ENCODE measurements at regions not wholly inside any gene's neighbourhood (a gene's known extent, or its start where the extent isn't known, plus 50 kb on each side); places are given as distances from the start of the nearest gene placed in this dataset.

DNA sequence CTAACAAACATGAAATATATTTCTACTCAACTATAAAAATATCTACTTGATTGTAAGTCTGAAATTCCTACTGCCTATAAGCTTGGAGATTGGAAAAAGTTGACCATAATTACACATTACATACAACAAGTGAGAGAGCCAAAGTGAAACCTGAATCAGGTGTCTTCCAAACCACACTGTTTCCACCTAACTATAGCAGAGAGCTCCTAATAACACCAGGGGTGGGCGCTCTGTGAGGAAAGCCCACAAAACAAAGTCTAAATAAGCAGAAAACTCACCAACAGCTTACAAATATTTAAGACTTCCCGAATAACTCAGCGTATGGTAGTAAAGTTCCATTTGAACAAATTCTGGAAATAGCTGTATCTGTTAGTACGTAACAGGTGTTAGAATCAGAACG lies 119.9 kb downstream of the GPR37 start:
- FAIRE-seq, result no peak
- Histone ChIP-seq H3K36me3 (ENCODE audit: control insufficient read depth in 2 of 4, insufficient read depth in 4 of 4, low read length in 3 of 4) (no peaks in the 10 kb centered on the region), H3K23me2 (ENCODE audit: low read depth, low read length) (no peaks in the 10 kb centered on the region), H3K79me2 (ENCODE audit: control insufficient read depth in 1 of 2, insufficient read depth in 2 of 2, low read length in 2 of 2) (no peaks in the 10 kb centered on the region), H2AFZ (ENCODE audit: low read length) (no peak overlapping the region), H2BK20ac (ENCODE audit: low read length) (no peak overlapping the region), H3K9ac (replicated peaks in 1 of 4; ENCODE audit: extremely low read depth in 1 of 4, low read depth in 3 of 4, low read length in 3 of 4) (no peak overlapping the region), H4K5ac (ENCODE audit: insufficient read length, low read depth, low read length) (no peak overlapping the region), H3K18ac (ENCODE audit: extremely low read depth, low read length) (no peak overlapping the region), H3K9me3 (ENCODE audit: insufficient read depth in 2 of 2, low read depth in 1 of 2, low read length in 1 of 2) (no peaks in the 10 kb centered on the region), H3K4me3 (ENCODE audit: extremely low read depth in 1 of 4, insufficient read depth in 2 of 4, low read depth in 3 of 4, low read length in 4 of 4) (no peak overlapping the region), H2BK15ac (ENCODE audit: low read length) (no peak overlapping the region), H2BK12ac (ENCODE audit: low read depth, low read length) (no peak overlapping the region), H3K56ac (replicated peaks; ENCODE audit: insufficient read length, low read depth, low read length) (no peak overlapping the region), H2AK5ac (ENCODE audit: low read depth, low read length) (no peak overlapping the region), H3K27me3 (replicated peaks in 1 of 4; ENCODE audit: control insufficient read depth in 3 of 4, extremely low read depth in 1 of 4, insufficient read depth in 3 of 4, low read length in 3 of 4) (no peaks in the 10 kb centered on the region), H4K8ac (ENCODE audit: extremely low read depth, insufficient read depth, low read length) (no peak overlapping the region), H3K23ac (ENCODE audit: insufficient read length) (no peak overlapping the region), H4K20me1 (replicated peaks in 1 of 2; ENCODE audit: control insufficient read depth in 1 of 2, insufficient read depth in 2 of 2, low read length in 2 of 2) (no peaks in the 10 kb centered on the region), H3K27ac (ENCODE audit: low read depth, low read length) (no peak overlapping the region), H3K4me1 (replicated peaks in 1 of 4; ENCODE audit: control insufficient read depth in 3 of 4, insufficient read depth in 4 of 4, low read length in 3 of 4) (peaks cover 0 to 2% (median 0%) of the 10 kb centered on the region in 4 experiments; a peak in 1 of 7 replicates), H3K4me2 (ENCODE audit: insufficient read depth in 1 of 2, low read depth in 2 of 2, low read length in 2 of 2) (no peak overlapping the region), H3K4ac (replicated peaks; ENCODE audit: insufficient read length, low read depth, low read length) (no peak overlapping the region), H3K14ac (ENCODE audit: insufficient read length) (no peak overlapping the region), H2BK5ac (ENCODE audit: low read depth, low read length) (no peak overlapping the region), H3K79me1 (ENCODE audit: low read depth, low read length) (no peaks in the 10 kb centered on the region), H4K91ac (replicated peaks; ENCODE audit: insufficient read length, low read length) (no peak overlapping the region), H2BK120ac (replicated peaks; ENCODE audit: low read depth, low read length) (no peak overlapping the region)
- no peak for DNase-seq (ENCODE audit: low read depth in 1 of 2, low spot score in 2 of 2)
- CTCF ChIA-PET (ENCODE audit: partially characterized antibody), result interaction anchor here (0.6 to 1.3 kb wide), 4 partner anchors 9 to 371 kb away, joined by 3 to 4 read pairs (median 3); no protein-coding TSS in a partner anchor
- POLR2A ChIA-PET (ENCODE audit: partially characterized antibody), result no interaction called here
- 89% methylated on average over 5 of the region's 5 CpGs; no CpG with 5 or more reads in 1 of the 2 experiments for WGBS, 2 experiments (ENCODE audit: extremely low coverage in 1 of 2, insufficient coverage in 1 of 2, insufficient read length in 1 of 2, insufficient replicate concordance in 2 of 2, low coverage in 1 of 2, low lambda C conversion rate in 2 of 2, missing lambda C conversion rate in 1 of 2)
- no peak for TF ChIP-seq SIX5 (IDR thresholded peaks at IDR 0.05; ENCODE audit: low read depth, low read length)
- no peak; a peak in 1 of 4 replicates for TF ChIP-seq RAD21 (IDR thresholded peaks at IDR 0.05 in 1 of 2, conservative IDR thresholded peaks at IDR 0.05 in 1 of 2; ENCODE audit: low read depth in 2 of 2, low read length in 2 of 2)
- no peak for TF ChIP-seq BCL11A (IDR thresholded peaks at IDR 0.05; ENCODE audit: low read depth in 2 of 2, low read length in 2 of 2)
- no peak for TF ChIP-seq JUN (IDR thresholded peaks at IDR 0.05; ENCODE audit: low read depth, low read length)
- no peak for TF ChIP-seq SRF (IDR thresholded peaks at IDR 0.05; ENCODE audit: low read depth, low read length)
- TF ChIP-seq SUZ12 (IDR thresholded peaks at IDR 0.05; ENCODE audit: low read length), result no peak
- TF ChIP-seq CEBPB (IDR thresholded peaks at IDR 0.05; ENCODE audit: low read depth, low read length), result no peak
- TF ChIP-seq EGR1 (IDR thresholded peaks at IDR 0.05; ENCODE audit: borderline replicate concordance, low read depth, low read length), result no peak
- no peak for TF ChIP-seq POU5F1 (IDR thresholded peaks at IDR 0.05; ENCODE audit: low read depth, low read length)
- no peak for TF ChIP-seq KDM5A (IDR thresholded peaks at IDR 0.05; ENCODE audit: low read length)
- no peak for TF ChIP-seq EP300 (IDR thresholded peaks at IDR 0.05; ENCODE audit: borderline replicate concordance in 1 of 2, low read depth in 2 of 2, low read length in 2 of 2)
- TF ChIP-seq ASH2L (IDR thresholded peaks at IDR 0.05; ENCODE audit: low read length), result no peak
- no peak for TF ChIP-seq SP4 (IDR thresholded peaks at IDR 0.05; ENCODE audit: low read length)
- no peak for TF ChIP-seq TAF1 (IDR thresholded peaks at IDR 0.05; ENCODE audit: low read depth, low read length)
